ENCODE measurements at regions not wholly inside any gene's neighbourhood (a gene's known extent, or its start where the extent isn't known, plus 50 kb on each side); places are given as distances from the start of the nearest gene placed in this dataset.
"Not testable (repeated sequence)": the region's sequence is repeated elsewhere in the genome, so short reads cannot be mapped to it uniquely, and the experiment has no call there.

DNA sequence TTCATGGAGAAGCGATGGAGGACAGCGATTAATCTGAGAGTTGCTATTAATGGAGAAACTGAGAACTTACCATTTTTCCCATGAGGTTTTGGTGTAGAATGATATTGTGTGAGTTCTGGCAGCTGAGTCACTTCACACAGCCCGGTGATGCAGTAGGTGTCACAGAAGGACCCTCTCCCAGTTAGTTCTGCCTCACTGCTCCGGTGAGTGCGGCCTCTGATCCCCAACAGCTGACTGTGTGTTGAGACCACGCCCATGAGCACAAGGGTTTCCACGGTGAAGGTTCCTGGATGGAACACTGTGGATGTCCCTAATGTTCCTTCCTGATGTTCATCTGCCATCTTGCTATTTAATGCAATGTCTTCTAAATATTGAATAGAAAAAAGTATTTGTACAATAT lies 114.0 kb upstream of the SULF2 start:
- DNase-seq (ENCODE audit: low read depth, low spot score); H4K20me1 ChIP-seq (ENCODE audit: control insufficient read depth, insufficient read depth); H3K27me3 ChIP-seq (replicated peaks in 1 of 2; ENCODE audit: control insufficient read depth in 2 of 2, insufficient read depth in 2 of 2, low read length in 1 of 2); H3K4me3 ChIP-seq; H3K36me3 ChIP-seq (ENCODE audit: control insufficient read depth in 2 of 2, insufficient read depth in 2 of 2, low read length in 1 of 2); H3K4me1 ChIP-seq (ENCODE audit: control insufficient read depth, insufficient read depth, low read length); H3K4me2 ChIP-seq (ENCODE audit: control insufficient read depth, insufficient read depth); SMC1A ChIA-PET (ENCODE audit: uncharacterized antibody, unreplicated experiment); FAIRE-seq; H3K9me3 ChIP-seq (replicated peaks; ENCODE audit: control insufficient read depth, insufficient read depth, low read length); intact Hi-C loops (cut with micrococcal nuclease; ENCODE audit: unreplicated experiment); H3K9ac ChIP-seq (ENCODE audit: control insufficient read depth, insufficient read depth, low read length); POLR2A ChIA-PET; RAD21 ChIA-PET (ENCODE audit: unreplicated experiment); H3K27ac ChIP-seq (ENCODE audit: control insufficient read depth, insufficient read depth); H3K79me2 ChIP-seq (ENCODE audit: control insufficient read depth, insufficient read depth, low read length); ATAC-seq; H2AFZ ChIP-seq (ENCODE audit: control insufficient read depth, low read depth, low read length); BruUV-seq (replicated peaks); CTCF ChIA-PET: not testable (repeated sequence)
- in situ Hi-C loops (cut with MboI): loop anchor here (5.0 kb wide), 1 partner anchor 77 kb away; no protein-coding TSS in a partner anchor
- no CpG with 5 or more reads among the region's 7 CpGs for WGBS (ENCODE audit: insufficient coverage, insufficient replicate concordance, low lambda C conversion rate, missing lambda C conversion rate)

DNA sequence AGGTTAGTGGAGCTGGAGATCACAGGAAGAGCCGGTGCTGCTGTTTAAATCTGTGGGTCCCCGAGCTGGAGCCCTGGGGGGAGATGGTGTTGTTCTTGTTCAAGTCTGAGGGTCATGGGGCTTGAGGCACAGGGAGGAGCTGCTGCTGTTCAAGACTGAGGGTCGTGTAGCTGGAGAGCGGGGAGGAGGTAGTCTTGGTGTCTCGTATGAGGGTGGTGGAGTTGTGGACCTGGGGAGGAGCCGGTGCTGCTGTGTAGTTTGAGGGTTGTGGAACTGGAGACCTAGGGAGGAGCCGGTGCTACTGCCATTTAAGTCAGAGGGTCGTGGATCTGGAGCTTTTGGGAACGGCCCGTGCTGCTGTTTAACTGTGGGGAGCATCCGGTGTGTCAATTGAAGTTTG lies 112.2 kb upstream of the SULF2 start:
- BruUV-seq (replicated peaks): no TSS peak
- H3K4me3 ChIP-seq: no peak overlapping the region
- ATAC-seq: no peak
- FAIRE-seq: no peak
- intact Hi-C loops (cut with micrococcal nuclease; ENCODE audit: unreplicated experiment) (no loop called here), in situ Hi-C loops (cut with MboI) (loop anchor here (5.0 kb wide), 1 partner anchor 75 kb away; no protein-coding TSS in a partner anchor)
- H3K27me3 ChIP-seq (replicated peaks in 1 of 2; ENCODE audit: control insufficient read depth in 2 of 2, insufficient read depth in 2 of 2, low read length in 1 of 2): no peaks in the 10 kb centered on the region; a peak in 1 of 4 replicates
- no peak overlapping the region for H3K9ac ChIP-seq (ENCODE audit: control insufficient read depth, insufficient read depth, low read length)
- H3K9me3 ChIP-seq (replicated peaks; ENCODE audit: control insufficient read depth, insufficient read depth, low read length): no peaks in the 10 kb centered on the region
- ChIA-PET CTCF (no interaction called here), POLR2A (no interaction called here), RAD21 (ENCODE audit: unreplicated experiment) (no interaction called here), SMC1A (ENCODE audit: uncharacterized antibody, unreplicated experiment) (no interaction called here)
- 44% methylated on average over 11 of the region's 11 CpGs for WGBS (ENCODE audit: insufficient coverage, insufficient replicate concordance, low lambda C conversion rate, missing lambda C conversion rate)
- H2AFZ ChIP-seq (ENCODE audit: control insufficient read depth, low read depth, low read length): no peak overlapping the region
- no peaks in the 10 kb centered on the region for H4K20me1 ChIP-seq (ENCODE audit: control insufficient read depth, insufficient read depth)
- no peaks in the 10 kb centered on the region for H3K4me1 ChIP-seq (ENCODE audit: control insufficient read depth, insufficient read depth, low read length)
- TF ChIP-seq, protein P1, sequence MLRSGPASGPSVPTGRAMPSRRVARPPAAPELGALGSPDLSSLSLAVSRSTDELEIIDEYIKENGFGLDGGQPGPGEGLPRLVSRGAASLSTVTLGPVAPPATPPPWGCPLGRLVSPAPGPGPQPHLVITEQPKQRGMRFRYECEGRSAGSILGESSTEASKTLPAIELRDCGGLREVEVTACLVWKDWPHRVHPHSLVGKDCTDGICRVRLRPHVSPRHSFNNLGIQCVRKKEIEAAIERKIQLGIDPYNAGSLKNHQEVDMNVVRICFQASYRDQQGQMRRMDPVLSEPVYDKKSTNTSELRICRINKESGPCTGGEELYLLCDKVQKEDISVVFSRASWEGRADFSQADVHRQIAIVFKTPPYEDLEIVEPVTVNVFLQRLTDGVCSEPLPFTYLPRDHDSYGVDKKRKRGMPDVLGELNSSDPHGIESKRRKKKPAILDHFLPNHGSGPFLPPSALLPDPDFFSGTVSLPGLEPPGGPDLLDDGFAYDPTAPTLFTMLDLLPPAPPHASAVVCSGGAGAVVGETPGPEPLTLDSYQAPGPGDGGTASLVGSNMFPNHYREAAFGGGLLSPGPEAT (IDR thresholded peaks at IDR 0.05; ENCODE audit: low read depth): no peak
- no peak for TF ChIP-seq HDAC2 (IDR thresholded peaks at IDR 0.05)
- TF ChIP-seq NRF1 (conservative IDR thresholded peaks at IDR 0.05; ENCODE audit: low read depth, low read length): no peak
- TF ChIP-seq ZNF217 (IDR thresholded peaks at IDR 0.05): no peak
- TF ChIP-seq, protein P2, sequence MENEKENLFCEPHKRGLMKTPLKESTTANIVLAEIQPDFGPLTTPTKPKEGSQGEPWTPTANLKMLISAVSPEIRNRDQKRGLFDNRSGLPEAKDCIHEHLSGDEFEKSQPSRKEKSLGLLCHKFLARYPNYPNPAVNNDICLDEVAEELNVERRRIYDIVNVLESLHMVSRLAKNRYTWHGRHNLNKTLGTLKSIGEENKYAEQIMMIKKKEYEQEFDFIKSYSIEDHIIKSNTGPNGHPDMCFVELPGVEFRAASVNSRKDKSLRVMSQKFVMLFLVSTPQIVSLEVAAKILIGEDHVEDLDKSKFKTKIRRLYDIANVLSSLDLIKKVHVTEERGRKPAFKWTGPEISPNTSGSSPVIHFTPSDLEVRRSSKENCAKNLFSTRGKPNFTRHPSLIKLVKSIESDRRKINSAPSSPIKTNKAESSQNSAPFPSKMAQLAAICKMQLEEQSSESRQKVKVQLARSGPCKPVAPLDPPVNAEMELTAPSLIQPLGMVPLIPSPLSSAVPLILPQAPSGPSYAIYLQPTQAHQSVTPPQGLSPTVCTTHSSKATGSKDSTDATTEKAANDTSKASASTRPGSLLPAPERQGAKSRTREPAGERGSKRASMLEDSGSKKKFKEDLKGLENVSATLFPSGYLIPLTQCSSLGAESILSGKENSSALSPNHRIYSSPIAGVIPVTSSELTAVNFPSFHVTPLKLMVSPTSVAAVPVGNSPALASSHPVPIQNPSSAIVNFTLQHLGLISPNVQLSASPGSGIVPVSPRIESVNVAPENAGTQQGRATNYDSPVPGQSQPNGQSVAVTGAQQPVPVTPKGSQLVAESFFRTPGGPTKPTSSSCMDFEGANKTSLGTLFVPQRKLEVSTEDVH (IDR thresholded peaks at IDR 0.05; ENCODE audit: low read depth, partially characterized antibody): no peak
- DNase-seq (ENCODE audit: low read depth, low spot score): no peak
- H3K27ac ChIP-seq (ENCODE audit: control insufficient read depth, insufficient read depth): no peak overlapping the region
- H3K79me2 ChIP-seq (ENCODE audit: control insufficient read depth, insufficient read depth, low read length): no peaks in the 10 kb centered on the region
- H3K36me3 ChIP-seq (ENCODE audit: control insufficient read depth in 2 of 2, insufficient read depth in 2 of 2, low read length in 1 of 2): no peaks in the 10 kb centered on the region
- H3K4me2 ChIP-seq (ENCODE audit: control insufficient read depth, insufficient read depth): no peak overlapping the region

- POLR2A ChIA-PET; H3K9ac ChIP-seq (ENCODE audit: control insufficient read depth, insufficient read depth, low read length); H3K9me3 ChIP-seq (replicated peaks; ENCODE audit: control insufficient read depth, insufficient read depth, low read length); RAD21 ChIA-PET (ENCODE audit: unreplicated experiment); FAIRE-seq; H3K27me3 ChIP-seq (replicated peaks in 1 of 2; ENCODE audit: control insufficient read depth in 2 of 2, insufficient read depth in 2 of 2, low read length in 1 of 2); H3K4me3 ChIP-seq; H2AFZ ChIP-seq (ENCODE audit: control insufficient read depth, low read depth, low read length); H3K4me2 ChIP-seq (ENCODE audit: control insufficient read depth, insufficient read depth); BruUV-seq (replicated peaks); H3K36me3 ChIP-seq (ENCODE audit: control insufficient read depth in 2 of 2, insufficient read depth in 2 of 2, low read length in 1 of 2); SMC1A ChIA-PET (ENCODE audit: uncharacterized antibody, unreplicated experiment); CTCF ChIA-PET; H3K4me1 ChIP-seq (ENCODE audit: control insufficient read depth, insufficient read depth, low read length); H3K79me2 ChIP-seq (ENCODE audit: control insufficient read depth, insufficient read depth, low read length); DNase-seq (ENCODE audit: low read depth, low spot score); H4K20me1 ChIP-seq (ENCODE audit: control insufficient read depth, insufficient read depth); ATAC-seq; H3K27ac ChIP-seq (ENCODE audit: control insufficient read depth, insufficient read depth): not testable (repeated sequence)
- in situ Hi-C loops (cut with MboI): loop anchor here (5.0 kb wide), 1 partner anchor 625 kb away; no protein-coding TSS in a partner anchor
- intact Hi-C loops (cut with micrococcal nuclease; ENCODE audit: unreplicated experiment): loop anchor here (5.0 kb wide), 1 partner anchor 625 kb away; no protein-coding TSS in a partner anchor
- 0% methylated on average over 3 of the region's 9 CpGs for WGBS (ENCODE audit: insufficient coverage, insufficient replicate concordance, low lambda C conversion rate, missing lambda C conversion rate)
These were observed 107.4 kb upstream of the SULF2 start for GRCh38 chr20:47892681-47893080.
